ENCODE measurements at regions not wholly inside any gene's neighbourhood (a gene's known extent, or its start where the extent isn't known, plus 50 kb on each side); places are given as distances from the start of the nearest gene placed in this dataset.
"Not testable (repeated sequence)": the region's sequence is repeated elsewhere in the genome, so short reads cannot be mapped to it uniquely, and the experiment has no call there.

DNA sequence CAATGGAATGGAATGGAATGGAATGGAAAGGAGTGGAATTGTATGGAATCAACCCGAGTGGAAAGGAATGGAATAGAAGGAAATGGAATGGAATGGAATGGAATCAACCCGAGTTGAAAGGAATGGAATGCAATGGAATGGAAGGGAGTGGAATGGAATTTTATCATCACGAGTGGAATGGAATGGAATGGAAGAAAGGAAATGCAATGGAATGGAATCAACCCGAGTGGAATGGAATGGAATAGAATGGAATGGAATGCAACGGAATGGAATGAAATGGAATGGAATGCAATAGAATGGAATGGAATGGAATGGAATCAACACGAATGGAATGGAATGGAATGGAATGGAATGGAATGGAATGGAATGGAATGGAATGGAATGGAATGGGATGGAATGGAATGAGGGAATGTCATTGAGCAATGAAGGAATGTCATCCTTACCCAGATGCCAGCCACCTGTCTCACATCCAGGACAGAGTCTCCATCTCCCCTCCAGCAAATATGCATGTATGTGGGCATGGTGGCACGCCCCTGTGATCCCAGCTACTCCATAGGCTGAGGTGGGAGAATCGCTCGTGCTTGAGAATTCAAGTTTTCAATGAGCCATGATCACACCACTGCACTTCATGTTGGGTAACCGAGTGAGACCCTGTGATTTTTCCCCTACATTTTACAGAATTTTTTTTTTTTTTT, 1149.5 kb downstream of the RPIA start:
- TF ChIP-seq EZH2 (IDR thresholded peaks at IDR 0.05); POLR2AphosphoS5 (IDR thresholded peaks at IDR 0.05; ENCODE audit: borderline replicate concordance, low read depth, low read length); FOXP2 (optimal IDR thresholded peaks at IDR 0.05; ENCODE audit: control extremely low read depth, extremely low read length, insufficient read depth): not testable (repeated sequence)

Measured in SK-N-MC (cell line).